ENCODE measurements at regions not wholly inside any gene's neighbourhood (a gene's known extent, or its start where the extent isn't known, plus 50 kb on each side); places are given as distances from the start of the nearest gene placed in this dataset.

DNA sequence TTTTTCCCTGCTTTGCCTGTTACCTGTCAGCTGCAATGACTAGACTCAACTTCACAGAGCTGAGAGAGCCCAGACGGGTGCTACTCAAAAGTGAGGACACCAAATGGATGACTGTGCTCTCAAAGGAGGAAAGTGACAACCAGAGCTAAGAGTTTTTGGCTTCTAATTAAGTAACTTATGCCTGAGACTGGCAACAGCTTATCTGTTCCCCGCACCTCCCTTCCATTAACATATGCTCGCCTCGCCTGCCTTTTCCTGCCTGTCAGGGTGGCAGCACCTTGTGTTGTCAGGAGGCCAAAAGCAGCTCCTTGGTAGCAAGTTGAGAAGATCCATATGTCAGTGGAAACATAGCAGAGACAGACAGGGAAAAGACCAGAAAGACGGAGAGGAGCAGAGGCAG lies 573.9 kb upstream of the KIRREL3 start:
- no peaks in the 10 kb centered on the region for H3K4me1 ChIP-seq (ENCODE audit: control insufficient read depth, extremely low read depth, insufficient read depth, low read length)
- H4K20me1 ChIP-seq (replicated peaks; ENCODE audit: control insufficient read depth, extremely low read depth, insufficient read depth, low read length): no peaks in the 10 kb centered on the region
- CTCF ChIA-PET: no interaction called here
- DNase-seq (ENCODE audit: low read depth, low spot score): no peak
- dilution Hi-C loops (cut with MboI; ENCODE audit: extremely low pct_ligation_motif_present, low sequenced_read_pairs): no loop called here
- H3K9me3 ChIP-seq (replicated peaks; ENCODE audit: control insufficient read depth, insufficient read depth, low read length): no peaks in the 10 kb centered on the region
- no peaks in the 10 kb centered on the region for H3K79me2 ChIP-seq (ENCODE audit: control insufficient read depth, insufficient read depth, low read length)
- no peaks in the 10 kb centered on the region for H3K9me1 ChIP-seq (replicated peaks; ENCODE audit: control insufficient read depth, extremely low read depth, insufficient read depth, low read length)
- H2AFZ ChIP-seq (ENCODE audit: low read depth, low read length): no peak overlapping the region
- H3K27me3 ChIP-seq (ENCODE audit: control insufficient read depth in 2 of 2, insufficient read depth in 2 of 2, low read length in 2 of 2): no peaks in the 10 kb centered on the region
- no peak for TF ChIP-seq POLR2A (IDR thresholded peaks at IDR 0.05; ENCODE audit: low read depth, low read length)
- TF ChIP-seq MYC (IDR thresholded peaks at IDR 0.05; ENCODE audit: low read depth, low read length): no peak
- no peak for TF ChIP-seq GATA2 (IDR thresholded peaks at IDR 0.05; ENCODE audit: insufficient read depth, insufficient read length, low read depth, low read length)
- TF ChIP-seq JUN (IDR thresholded peaks at IDR 0.05; ENCODE audit: borderline replicate concordance, insufficient read depth, insufficient read length, low read depth): no peak
- no peak overlapping the region for H3K27ac ChIP-seq (ENCODE audit: insufficient read depth, low read depth, low read length)
- BruUV-seq (replicated peaks): no TSS peak
- intact Hi-C loops (cut with micrococcal nuclease): no loop called here
- H3K9ac ChIP-seq (replicated peaks; ENCODE audit: extremely low read depth, insufficient read depth, low read length): no peak overlapping the region
- H3K36me3 ChIP-seq (ENCODE audit: control insufficient read depth in 2 of 2, extremely low read depth in 1 of 2, insufficient read depth in 2 of 2, low read length in 2 of 2): no peaks in the 10 kb centered on the region
- H3K4me3 ChIP-seq (replicated peaks in 1 of 3; ENCODE audit: insufficient read depth in 1 of 3, low read depth in 1 of 3, low read length in 3 of 3): no peak overlapping the region
- FAIRE-seq: no peak
- POLR2A ChIA-PET: no interaction called here
- no peak overlapping the region for H3K4me2 ChIP-seq (ENCODE audit: insufficient read depth, low read length)

DNA sequence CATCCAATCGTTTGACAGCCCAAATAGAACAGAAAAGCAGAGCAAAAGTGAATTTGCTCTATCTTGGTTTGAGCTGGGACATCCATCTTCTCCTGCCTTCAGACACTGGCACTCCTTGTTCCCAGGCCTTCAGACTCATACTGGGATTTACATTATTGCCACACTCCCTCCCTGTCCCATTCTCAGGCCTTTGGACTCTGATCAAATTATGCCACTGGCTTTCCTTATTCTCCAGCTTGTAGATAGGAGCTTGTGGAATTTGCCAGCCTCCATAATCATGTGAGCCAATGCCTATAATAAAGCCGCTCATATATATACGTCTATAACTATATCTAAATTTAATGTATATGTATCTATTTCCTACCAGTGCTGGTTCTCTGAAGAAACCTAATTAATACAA lies 568.3 kb upstream of the KIRREL3 start:
- no peaks in the 10 kb centered on the region for H3K79me2 ChIP-seq (ENCODE audit: control insufficient read depth, insufficient read depth, low read length)
- TF ChIP-seq POLR2A (IDR thresholded peaks at IDR 0.05; ENCODE audit: low read depth, low read length) (no peak), EZH2 (IDR thresholded peaks at IDR 0.05; ENCODE audit: borderline replicate concordance, low read depth, low read length, severe bottlenecking) (no peak), MYC (IDR thresholded peaks at IDR 0.05; ENCODE audit: low read depth, low read length) (no peak)
- TF ChIP-seq, protein P1, sequence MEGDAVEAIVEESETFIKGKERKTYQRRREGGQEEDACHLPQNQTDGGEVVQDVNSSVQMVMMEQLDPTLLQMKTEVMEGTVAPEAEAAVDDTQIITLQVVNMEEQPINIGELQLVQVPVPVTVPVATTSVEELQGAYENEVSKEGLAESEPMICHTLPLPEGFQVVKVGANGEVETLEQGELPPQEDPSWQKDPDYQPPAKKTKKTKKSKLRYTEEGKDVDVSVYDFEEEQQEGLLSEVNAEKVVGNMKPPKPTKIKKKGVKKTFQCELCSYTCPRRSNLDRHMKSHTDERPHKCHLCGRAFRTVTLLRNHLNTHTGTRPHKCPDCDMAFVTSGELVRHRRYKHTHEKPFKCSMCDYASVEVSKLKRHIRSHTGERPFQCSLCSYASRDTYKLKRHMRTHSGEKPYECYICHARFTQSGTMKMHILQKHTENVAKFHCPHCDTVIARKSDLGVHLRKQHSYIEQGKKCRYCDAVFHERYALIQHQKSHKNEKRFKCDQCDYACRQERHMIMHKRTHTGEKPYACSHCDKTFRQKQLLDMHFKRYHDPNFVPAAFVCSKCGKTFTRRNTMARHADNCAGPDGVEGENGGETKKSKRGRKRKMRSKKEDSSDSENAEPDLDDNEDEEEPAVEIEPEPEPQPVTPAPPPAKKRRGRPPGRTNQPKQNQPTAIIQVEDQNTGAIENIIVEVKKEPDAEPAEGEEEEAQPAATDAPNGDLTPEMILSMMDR (IDR thresholded peaks at IDR 0.05; ENCODE audit: extremely low read depth in 1 of 2, insufficient read depth in 1 of 2, low read depth in 1 of 2, low read length in 2 of 2): no peak
- no peak overlapping the region for H3K9ac ChIP-seq (replicated peaks; ENCODE audit: extremely low read depth, insufficient read depth, low read length)
- H3K36me3 ChIP-seq (ENCODE audit: control insufficient read depth in 2 of 2, extremely low read depth in 1 of 2, insufficient read depth in 2 of 2, low read length in 2 of 2): no peaks in the 10 kb centered on the region
- peak; percentile 33 for FAIRE-seq
- H3K4me1 ChIP-seq (ENCODE audit: control insufficient read depth, extremely low read depth, insufficient read depth, low read length): no peaks in the 10 kb centered on the region
- H3K9me3 ChIP-seq (replicated peaks; ENCODE audit: control insufficient read depth, insufficient read depth, low read length): no peaks in the 10 kb centered on the region
- BruUV-seq (replicated peaks): no TSS peak
- DNase-seq (ENCODE audit: low read depth, low spot score): no peak
- H3K4me3 ChIP-seq (replicated peaks in 1 of 3; ENCODE audit: insufficient read depth in 1 of 3, low read depth in 1 of 3, low read length in 3 of 3): no peak overlapping the region
- ChIA-PET POLR2A (no interaction called here), CTCF (no interaction called here)
- dilution Hi-C loops (cut with MboI; ENCODE audit: extremely low pct_ligation_motif_present, low sequenced_read_pairs): no loop called here
- H2AFZ ChIP-seq (ENCODE audit: low read depth, low read length): no peak overlapping the region
- no peaks in the 10 kb centered on the region for H3K27me3 ChIP-seq (ENCODE audit: control insufficient read depth in 2 of 2, insufficient read depth in 2 of 2, low read length in 2 of 2)
- no peaks in the 10 kb centered on the region for H4K20me1 ChIP-seq (replicated peaks; ENCODE audit: control insufficient read depth, extremely low read depth, insufficient read depth, low read length)
- H3K27ac ChIP-seq (ENCODE audit: insufficient read depth, low read depth, low read length): no peak overlapping the region
- H3K9me1 ChIP-seq (replicated peaks; ENCODE audit: control insufficient read depth, extremely low read depth, insufficient read depth, low read length): no peaks in the 10 kb centered on the region
- H3K4me2 ChIP-seq (ENCODE audit: insufficient read depth, low read length): no peak overlapping the region
- intact Hi-C loops (cut with micrococcal nuclease): no loop called here

All from endothelial cell of umbilical vein (primary cell).